Vagina (tissue), 2 donors: ENCODE measurements at regions not wholly inside any gene's neighbourhood (a gene's known extent, or its start where the extent isn't known, plus 50 kb on each side); places are given as distances from the start of the nearest gene placed in this dataset.

ENCODE experiments used
- CTCF ChIP-seq, 3 experiments: fragments of 450-650 bp in 2 of 3; fragments of 200-600 bp in 1 of 3; sonication (generic) in 1 of 3; IDR thresholded peaks; one replicate each; pipeline ENCODE4 v1.5.1; 2017 to 2019; ENCODE audit warnings: antibody characterized with exemption in 3 of 3, mild to moderate bottlenecking in 2 of 3, moderate library complexity in 2 of 3
- POLR2A ChIP-seq, 2 donors: fragments of 450-650 bp; IDR thresholded peaks; one replicate each; pipeline ENCODE4 v1.6.1; 2017; ENCODE audit warnings: antibody characterized with exemption in 2 of 2, mild to moderate bottlenecking in 2 of 2, moderate library complexity in 2 of 2

GRCh38 chr3:181616088-181617070 is 95.3 kb upstream of the SOX2 start:
- TF ChIP-seq CTCF (IDR thresholded peaks at IDR 0.05): no peak
- TF ChIP-seq POLR2A (IDR thresholded peaks at IDR 0.05): no peak
